ENCODE measurements at regions not wholly inside any gene's neighbourhood (a gene's known extent, or its start where the extent isn't known, plus 50 kb on each side); places are given as distances from the start of the nearest gene placed in this dataset.

DNA sequence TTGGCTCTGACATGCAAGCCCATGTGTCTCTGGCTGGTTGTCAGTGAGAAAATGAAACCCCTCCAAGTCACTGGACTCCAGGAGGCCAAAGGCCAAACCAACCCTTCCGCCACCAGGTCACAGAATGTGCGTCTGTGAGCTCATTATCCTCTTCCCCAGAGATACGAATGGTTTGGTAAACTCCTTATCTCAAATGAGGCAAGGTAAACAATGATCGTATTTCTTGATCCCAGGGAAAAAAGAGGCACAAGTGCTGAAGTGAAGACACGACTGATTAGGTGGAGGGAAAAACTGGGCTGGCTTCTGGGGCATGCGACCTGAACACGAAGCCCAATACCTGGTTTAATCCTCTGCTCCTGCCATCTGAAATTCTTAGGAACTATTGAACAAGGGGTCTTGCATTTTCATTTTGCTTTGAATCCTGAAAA, 70.6 kb upstream of the ARID5B start:
- Histone ChIP-seq H3K4me3 (no peak overlapping the region), H3K9me3 (no peaks in the 10 kb centered on the region), H3K36me3 (ENCODE audit: low read depth) (no peaks in the 10 kb centered on the region), H3K4me1 (ENCODE audit: low read depth) (peaks cover 4% of the 10 kb centered on the region)
- TF ChIP-seq, protein P1, sequence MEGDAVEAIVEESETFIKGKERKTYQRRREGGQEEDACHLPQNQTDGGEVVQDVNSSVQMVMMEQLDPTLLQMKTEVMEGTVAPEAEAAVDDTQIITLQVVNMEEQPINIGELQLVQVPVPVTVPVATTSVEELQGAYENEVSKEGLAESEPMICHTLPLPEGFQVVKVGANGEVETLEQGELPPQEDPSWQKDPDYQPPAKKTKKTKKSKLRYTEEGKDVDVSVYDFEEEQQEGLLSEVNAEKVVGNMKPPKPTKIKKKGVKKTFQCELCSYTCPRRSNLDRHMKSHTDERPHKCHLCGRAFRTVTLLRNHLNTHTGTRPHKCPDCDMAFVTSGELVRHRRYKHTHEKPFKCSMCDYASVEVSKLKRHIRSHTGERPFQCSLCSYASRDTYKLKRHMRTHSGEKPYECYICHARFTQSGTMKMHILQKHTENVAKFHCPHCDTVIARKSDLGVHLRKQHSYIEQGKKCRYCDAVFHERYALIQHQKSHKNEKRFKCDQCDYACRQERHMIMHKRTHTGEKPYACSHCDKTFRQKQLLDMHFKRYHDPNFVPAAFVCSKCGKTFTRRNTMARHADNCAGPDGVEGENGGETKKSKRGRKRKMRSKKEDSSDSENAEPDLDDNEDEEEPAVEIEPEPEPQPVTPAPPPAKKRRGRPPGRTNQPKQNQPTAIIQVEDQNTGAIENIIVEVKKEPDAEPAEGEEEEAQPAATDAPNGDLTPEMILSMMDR (IDR thresholded peaks at IDR 0.05) = no peak
- DNase-seq (no peak), ATAC-seq (no peak)
- intact Hi-C loops (cut with DNase I, micrococcal nuclease) = no loop called here

DNA sequence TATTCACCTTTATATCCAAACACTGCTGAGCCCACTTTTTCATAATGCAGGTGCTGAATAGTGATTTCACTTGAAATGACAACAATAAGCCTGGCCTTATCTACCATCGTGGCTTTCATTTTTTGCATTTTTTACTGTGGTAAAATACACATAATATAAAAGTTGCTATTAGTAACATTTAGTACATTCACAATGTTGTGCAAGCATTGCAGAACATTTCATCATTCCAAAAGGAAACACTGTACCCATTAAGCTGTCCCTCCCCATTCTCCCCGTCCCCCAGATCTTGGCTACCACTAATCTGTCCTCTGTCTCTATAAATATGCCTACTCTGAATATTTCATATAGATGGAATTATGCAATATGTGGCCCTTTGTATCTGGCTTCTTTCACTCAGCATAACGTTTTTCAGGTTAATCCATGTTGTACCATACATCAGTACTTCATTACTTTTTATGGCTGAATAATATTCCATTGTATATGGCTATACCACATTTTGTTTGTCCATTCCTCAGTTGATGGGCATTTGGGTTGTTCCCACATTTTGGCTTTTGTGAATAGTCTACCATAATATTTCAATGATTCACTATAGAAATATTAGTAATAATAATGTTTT, 68.5 kb upstream of the ARID5B start:
- ATAC-seq (no peak), DNase-seq (no peak)
- TF ChIP-seq, protein P1 (IDR thresholded peaks at IDR 0.05) = no peak
- no peaks in the 10 kb centered on the region for H3K9me3 ChIP-seq
- peaks cover 24% of the 10 kb centered on the region for H3K4me1 ChIP-seq (ENCODE audit: low read depth)
- no peaks in the 10 kb centered on the region for H3K36me3 ChIP-seq (ENCODE audit: low read depth)
- H3K4me3 ChIP-seq = no peak overlapping the region
- intact Hi-C loops (cut with DNase I, micrococcal nuclease) = no loop called here

DNA sequence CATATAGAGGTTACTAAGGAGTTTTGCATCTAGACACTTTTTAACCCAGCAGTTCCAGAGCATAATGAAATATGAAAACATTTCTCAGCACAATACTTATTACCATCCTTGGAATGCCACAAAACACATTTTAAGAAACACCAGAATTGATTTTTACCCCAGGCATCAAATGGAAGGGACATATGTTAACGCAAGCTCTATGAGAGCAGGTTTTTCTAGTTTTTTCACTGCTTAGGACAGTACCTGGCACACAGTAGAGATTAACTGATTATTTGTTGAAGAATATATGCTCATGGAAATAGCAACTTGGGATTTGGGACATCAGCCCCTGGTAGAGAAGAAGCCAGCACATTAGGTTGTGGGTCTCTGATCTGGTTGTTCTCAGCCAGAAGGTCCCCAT, 67.0 kb upstream of the ARID5B start:
- H3K36me3 ChIP-seq (ENCODE audit: low read depth) = no peaks in the 10 kb centered on the region
- peaks cover 24% of the 10 kb centered on the region for H3K4me1 ChIP-seq (ENCODE audit: low read depth)
- intact Hi-C loops (cut with DNase I, micrococcal nuclease) = no loop called here
- DNase-seq (no peak), ATAC-seq (no peak)
- H3K4me3 ChIP-seq = no peak overlapping the region
- no peaks in the 10 kb centered on the region for H3K9me3 ChIP-seq
- TF ChIP-seq, protein P1 (IDR thresholded peaks at IDR 0.05) = no peak

DNA sequence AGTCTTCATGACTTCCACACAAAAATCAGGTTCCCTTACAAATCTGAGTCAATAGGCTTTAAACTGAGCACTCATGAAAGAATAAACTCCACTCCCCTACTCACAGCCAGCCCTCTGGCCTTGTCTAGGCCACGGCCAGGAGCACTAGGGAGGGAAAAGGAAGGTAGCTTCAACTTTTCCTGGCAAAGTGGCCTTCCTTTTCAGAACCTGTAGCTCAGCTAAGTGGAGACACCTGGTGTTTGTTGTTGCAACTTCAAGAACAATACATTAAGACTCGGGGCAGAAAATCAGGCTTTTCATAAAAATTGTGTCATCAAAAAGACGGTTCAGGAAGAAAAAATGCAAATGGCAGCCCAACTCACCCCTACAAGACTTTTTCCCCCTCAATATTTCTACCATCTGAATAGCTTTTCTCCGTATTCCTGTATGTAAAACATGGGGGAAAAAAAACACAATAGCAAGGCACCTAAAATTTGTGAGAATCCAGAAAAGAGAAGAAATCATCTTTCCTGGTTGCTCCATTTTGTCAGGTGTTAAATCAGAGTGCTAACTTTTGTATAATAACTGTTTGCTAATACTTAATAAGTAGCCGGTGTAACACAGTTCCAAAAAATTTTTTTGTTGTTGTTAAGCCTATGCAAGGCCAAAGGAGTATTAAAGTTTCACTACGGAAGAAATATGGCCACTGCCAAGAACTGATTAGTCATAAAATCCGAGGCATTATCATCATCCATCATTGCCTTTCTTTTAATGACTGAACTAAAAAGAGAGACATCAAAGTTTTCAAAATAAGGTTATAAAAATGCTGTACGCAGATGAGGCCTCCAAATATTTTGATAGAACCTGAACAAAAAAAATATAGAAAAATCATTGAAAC, 66.2 kb upstream of the ARID5B start:
- intact Hi-C loops (cut with DNase I, micrococcal nuclease) = loop anchor here in 1 of 2 donors (5.0 kb wide), 1 partner anchor 83 kb away; no protein-coding TSS in a partner anchor
- peak; percentile 67 for ATAC-seq

More for the DNA sequence above, 66.2 kb upstream of the ARID5B start:
- Histone ChIP-seq H3K4me1 (ENCODE audit: low read depth) (peaks cover 28% of the 10 kb centered on the region), H3K36me3 (ENCODE audit: low read depth) (no peaks in the 10 kb centered on the region), H3K4me3 (no peak overlapping the region), H3K9me3 (no peaks in the 10 kb centered on the region)
- TF ChIP-seq, protein P1 (IDR thresholded peaks at IDR 0.05) = peak; percentile 18
- peak in 1 of 3 donors; percentile 68 for DNase-seq
